NCI-H187 (cell line): ENCODE measurements at regions not wholly inside any gene's neighbourhood (a gene's known extent, or its start where the extent isn't known, plus 50 kb on each side); places are given as distances from the start of the nearest gene placed in this dataset.

Experiments
- DNase-seq, 2 experiments: peaks; one replicate each; lab custom pipeline; 2025; lab: John Stamatoyannopoulos, UW

GRCh38 chr4:180566492-180566891 lies 1676.7 kb upstream of the TENM3 start:
- DNase-seq = no peak

- DNase-seq = no peak
Measured at GRCh38 chr4:180567080-180567479, 1676.1 kb upstream of the TENM3 start.

- DNase-seq = no peak
Measured at GRCh38 chr4:180571516-180572055, 1671.6 kb upstream of the TENM3 start.

- DNase-seq = no peak
Measured at GRCh38 chr4:180578175-180578574, 1665.0 kb upstream of the TENM3 start.

GRCh38 chr4:180581061-180581460 lies 1662.1 kb upstream of the TENM3 start:
- no peak for DNase-seq

GRCh38 chr4:180587379-180587778 lies 1655.8 kb upstream of the TENM3 start:
- no peak for DNase-seq

GRCh38 chr4:180589575-180589974 lies 1653.6 kb upstream of the TENM3 start:
- DNase-seq = no peak

- no peak for DNase-seq
Measured at GRCh38 chr4:180596888-180597483, 1646.2 kb upstream of the TENM3 start.

- no peak for DNase-seq
Measured at GRCh38 chr4:180598281-180598680, 1644.9 kb upstream of the TENM3 start.

- DNase-seq = no peak
Measured at GRCh38 chr4:180603791-180604190, 1639.4 kb upstream of the TENM3 start.

- no peak for DNase-seq
Measured at GRCh38 chr4:180610324-180610723, 1632.9 kb upstream of the TENM3 start.

GRCh38 chr4:180615746-180616145 lies 1627.5 kb upstream of the TENM3 start:
- DNase-seq = no peak

- DNase-seq = no peak
Measured at GRCh38 chr4:180617196-180617595, 1626.0 kb upstream of the TENM3 start.

GRCh38 chr4:180618396-180618795 lies 1624.8 kb upstream of the TENM3 start:
- DNase-seq = no peak

- DNase-seq = no peak
Measured at GRCh38 chr4:180619440-180619839, 1623.8 kb upstream of the TENM3 start.

GRCh38 chr4:180622254-180622653 lies 1620.9 kb upstream of the TENM3 start:
- DNase-seq = no peak

GRCh38 chr4:180625653-180626052 lies 1617.5 kb upstream of the TENM3 start:
- DNase-seq = no peak

- DNase-seq = no peak
Measured at GRCh38 chr4:180630012-180630665, 1613.1 kb upstream of the TENM3 start.

GRCh38 chr4:180634306-180634705 lies 1608.9 kb upstream of the TENM3 start:
- no peak for DNase-seq

- no peak for DNase-seq
Measured at GRCh38 chr4:180635281-180635680, 1607.9 kb upstream of the TENM3 start.

GRCh38 chr4:180636696-180637404 lies 1606.4 kb upstream of the TENM3 start:
- no peak for DNase-seq

GRCh38 chr4:180637616-180638015 lies 1605.6 kb upstream of the TENM3 start:
- DNase-seq = no peak

- DNase-seq = no peak
Measured at GRCh38 chr4:180640193-180640592, 1603.0 kb upstream of the TENM3 start.
